LHCN-M2 (cell line): ENCODE measurements at regions not wholly inside any gene's neighbourhood (a gene's known extent, or its start where the extent isn't known, plus 50 kb on each side); places are given as distances from the start of the nearest gene placed in this dataset.

Experiments
- DNase-seq: peaks from one replicate; pipeline ENCODE4 v3.0.0-alpha.2; 2012; ENCODE audit warnings: low read depth

- no peak for DNase-seq
Measured at GRCh38 chr2:23323198-23323916, 61.6 kb upstream of the KLHL29 start.

- no peak for DNase-seq
Measured at GRCh38 chr2:23323917-23324680, 60.9 kb upstream of the KLHL29 start.

GRCh38 chr2:23326330-23326729, 58.6 kb upstream of the KLHL29 start:
- no peak for DNase-seq

DNA sequence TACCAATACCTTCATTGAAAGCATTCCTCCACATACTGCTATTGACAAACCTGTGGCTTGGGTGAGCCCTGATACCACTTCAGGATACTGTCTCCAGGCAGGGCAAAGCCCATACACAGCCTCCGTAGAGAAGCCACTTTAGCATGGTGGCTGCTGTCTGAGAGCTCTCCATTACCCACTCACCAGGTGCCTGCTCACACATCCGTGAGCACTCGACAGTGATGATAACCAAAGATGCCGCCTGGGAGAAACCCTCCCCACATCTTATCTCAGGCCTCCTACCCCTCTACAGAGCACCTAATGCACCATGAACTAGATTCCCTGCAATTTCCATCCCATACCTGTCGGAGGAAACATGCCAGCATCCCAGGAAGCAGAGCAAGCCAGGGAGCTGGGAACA, 57.6 kb upstream of the KLHL29 start:
- no peak for DNase-seq

DNA sequence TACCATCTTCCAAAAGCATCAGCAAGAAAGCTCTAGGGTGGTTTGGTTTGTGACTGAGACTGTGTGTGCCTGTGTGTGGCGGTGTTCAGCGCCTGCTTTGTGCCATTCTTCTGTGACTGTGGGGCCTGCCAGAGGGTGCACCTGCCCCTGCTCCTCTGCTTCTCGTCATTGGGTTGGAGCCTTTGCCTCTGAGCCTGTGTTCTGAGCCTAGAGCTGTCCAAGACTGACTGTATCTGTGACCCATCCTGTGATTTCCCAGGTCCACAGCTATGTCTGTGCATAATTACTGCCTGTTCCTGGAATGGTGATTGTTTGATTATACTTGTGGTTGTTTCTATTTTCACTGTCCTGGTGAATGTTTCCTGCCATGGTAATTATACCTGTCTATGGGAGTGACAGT, 57.1 kb upstream of the KLHL29 start:
- DNase-seq: no peak

- DNase-seq: peak; percentile 49
Measured at GRCh38 chr2:23330214-23330613, 54.8 kb upstream of the KLHL29 start.
